NT2/D1 (cell line): ENCODE measurements at regions not wholly inside any gene's neighbourhood (a gene's known extent, or its start where the extent isn't known, plus 50 kb on each side); places are given as distances from the start of the nearest gene placed in this dataset.

Experiments
- DNase-seq: peaks from one replicate; pipeline ENCODE4 v3.0.0-alpha.2; 2011; ENCODE audit warnings: low read depth, low spot score
- H3K27me3 ChIP-seq: 2 replicates; pipeline ENCODE4 v1.6.0; 2011; ENCODE audit warnings: mild to moderate bottlenecking; ENCODE audit not compliant: insufficient read length, insufficient read depth
- H3K36me3 ChIP-seq: 2 replicates; pipeline ENCODE4 v1.6.1; 2011; ENCODE audit warnings: mild to moderate bottlenecking, low read length, mixed read lengths; ENCODE audit not compliant: insufficient read depth, insufficient read length
- H3K4me1 ChIP-seq: 2 replicates; pipeline ENCODE4 v1.5.1; 2011; ENCODE audit not compliant: insufficient read depth, insufficient read length
- H3K4me3 ChIP-seq: 2 replicates; pipeline ENCODE4 v1.5.1; 2011; ENCODE audit warnings: low read depth; ENCODE audit not compliant: insufficient read length
- H3K9ac ChIP-seq: 2 replicates; pipeline ENCODE4 v1.6.0; 2011; ENCODE audit warnings: low read depth; ENCODE audit not compliant: insufficient read length
- H3K9me3 ChIP-seq: 2 replicates; pipeline ENCODE4 v1.5.1; 2011; ENCODE audit warnings: mild to moderate bottlenecking, low read length; ENCODE audit not compliant: insufficient read depth
- SUZ12 ChIP-seq: IDR thresholded peaks from 2 replicates; pipeline ENCODE4 v1.6.1; 2011; ENCODE audit not compliant: insufficient read length, insufficient read depth; ENCODE audit errors: extremely low read depth
- YY1 ChIP-seq: IDR thresholded peaks from 2 replicates; pipeline ENCODE4 v1.6.1; 2011; ENCODE audit not compliant: insufficient read length, insufficient read depth
- ZNF274 ChIP-seq: IDR thresholded peaks from 2 replicates; pipeline ENCODE4 v1.6.1; 2011; ENCODE audit warnings: mild to moderate bottlenecking, low read depth, low read length

- Histone ChIP-seq H3K9ac (no peak overlapping the region), H3K9me3 (peaks cover 7% of the 10 kb centered on the region; the same call in 1 of the 2 replicates), H3K4me1 (peaks cover 11% of the 10 kb centered on the region), H3K36me3 (no peaks in the 10 kb centered on the region), H3K27me3 (peaks cover 42% of the 10 kb centered on the region), H3K4me3 (no peak overlapping the region)
- TF ChIP-seq ZNF274 (no peak), SUZ12 (no peak), YY1 (no peak)
- no peak for DNase-seq
Measured at GRCh38 chr7:155365146-155365874, 67.6 kb downstream of the INSIG1 start.

- no peak for DNase-seq
- H3K9me3 ChIP-seq = peaks cover 7% of the 10 kb centered on the region; the same call in 1 of the 2 replicates
- TF ChIP-seq YY1 = no peak
- no peak for TF ChIP-seq SUZ12
- TF ChIP-seq ZNF274 = no peak
- H3K27me3 ChIP-seq = peaks cover 69% of the 10 kb centered on the region
- peaks cover 14% of the 10 kb centered on the region for H3K4me1 ChIP-seq
- no peaks in the 10 kb centered on the region for H3K36me3 ChIP-seq
- no peak overlapping the region for H3K9ac ChIP-seq
- H3K4me3 ChIP-seq = no peak overlapping the region
Measured at GRCh38 chr7:155368894-155369600, 71.4 kb downstream of the INSIG1 start.

- Histone ChIP-seq H3K9ac (no peak overlapping the region), H3K27me3 (peaks cover 70% of the 10 kb centered on the region)
Measured at GRCh38 chr7:155369766-155370165, 72.1 kb downstream of the INSIG1 start.

GRCh38 chr7:155371331-155371883 lies 73.7 kb downstream of the INSIG1 start:
- Histone ChIP-seq H3K4me1 (peaks cover 3% of the 10 kb centered on the region), H3K27me3 (peaks cover 82% of the 10 kb centered on the region), H3K9me3 (peaks cover 7% of the 10 kb centered on the region; the same call in 1 of the 2 replicates), H3K4me3 (no peak overlapping the region), H3K36me3 (no peaks in the 10 kb centered on the region), H3K9ac (peak overlapping the region; percentile 42)
- DNase-seq = no peak
- no peak for TF ChIP-seq YY1
- peak; percentile 5 for TF ChIP-seq SUZ12

More at GRCh38 chr7:155369766-155370165, 72.1 kb downstream of the INSIG1 start:
- peaks cover 8% of the 10 kb centered on the region for H3K4me1 ChIP-seq
- H3K4me3 ChIP-seq = no peak overlapping the region
- peaks cover 7% of the 10 kb centered on the region; the same call in 1 of the 2 replicates for H3K9me3 ChIP-seq
- no peaks in the 10 kb centered on the region for H3K36me3 ChIP-seq
- TF ChIP-seq SUZ12 (no peak), YY1 (no peak), ZNF274 (no peak)
- DNase-seq = no peak

GRCh38 chr7:155371884-155372781 lies 74.5 kb downstream of the INSIG1 start:
- H3K9ac ChIP-seq = peak overlapping the region; percentile 42
- peaks cover 89% of the 10 kb centered on the region for H3K27me3 ChIP-seq
- peaks cover 3% of the 10 kb centered on the region for H3K4me1 ChIP-seq
- no peaks in the 10 kb centered on the region for H3K36me3 ChIP-seq
- H3K9me3 ChIP-seq = peaks cover 7% of the 10 kb centered on the region; the same call in 1 of the 2 replicates
- no peak for DNase-seq
- H3K4me3 ChIP-seq = peak overlapping the region; percentile 24
- TF ChIP-seq ZNF274 (no peak), SUZ12 (no peak), YY1 (no peak)

- no peak for DNase-seq
- no peak overlapping the region for H3K9ac ChIP-seq
- peaks cover 96% of the 10 kb centered on the region for H3K27me3 ChIP-seq
- H3K9me3 ChIP-seq = peaks cover 7% of the 10 kb centered on the region; the same call in 1 of the 2 replicates
- TF ChIP-seq ZNF274 (no peak), YY1 (no peak), SUZ12 (no peak)
- H3K36me3 ChIP-seq = no peaks in the 10 kb centered on the region
- H3K4me3 ChIP-seq = no peak overlapping the region
- peaks cover 3% of the 10 kb centered on the region for H3K4me1 ChIP-seq
Measured at GRCh38 chr7:155372782-155373358, 75.2 kb downstream of the INSIG1 start.
